Mucosa of rectum (tissue), 2 donors: ENCODE measurements at regions not wholly inside any gene's neighbourhood (a gene's known extent, or its start where the extent isn't known, plus 50 kb on each side); places are given as distances from the start of the nearest gene placed in this dataset.
"Not testable (repeated sequence)": the region's sequence is repeated elsewhere in the genome, so short reads cannot be mapped to it uniquely, and the experiment has no call there.

ENCODE experiments used
- H3K27ac ChIP-seq, 2 donors: one replicate each; pipeline ENCODE4 v1.7.0; 2013; ENCODE audit warnings: inconsistent platforms in 2 of 2, low read depth in 2 of 2, low read length in 2 of 2
- H3K27me3 ChIP-seq, 2 donors: one replicate each; pipeline ENCODE4 v1.7.0; 2013; ENCODE audit warnings: low read length in 2 of 2; ENCODE audit not compliant: control insufficient read depth in 2 of 2, insufficient read depth in 2 of 2
- H3K36me3 ChIP-seq, 2 donors: one replicate each; pipeline ENCODE4 v1.7.0; 2013; ENCODE audit warnings: low read length in 2 of 2; ENCODE audit not compliant: control insufficient read depth in 2 of 2, insufficient read depth in 2 of 2
- H3K4me1 ChIP-seq, 2 donors: one replicate each; pipeline ENCODE4 v1.7.0; 2013; ENCODE audit warnings: low read length in 2 of 2, mild to moderate bottlenecking in 1 of 2; ENCODE audit not compliant: control insufficient read depth in 2 of 2, insufficient read depth in 2 of 2
- H3K4me3 ChIP-seq, 2 donors: one replicate each; pipeline ENCODE4 v1.7.0; 2013; ENCODE audit warnings: low read length in 2 of 2
- H3K9ac ChIP-seq, 2 donors: one replicate each; pipeline ENCODE4 v1.7.0; 2013; ENCODE audit warnings: low read length in 2 of 2, low read depth in 1 of 2, mild to moderate bottlenecking in 1 of 2
- H3K9me3 ChIP-seq, 2 donors: one replicate each; pipeline ENCODE4 v1.7.0; 2013; ENCODE audit warnings: low read length in 2 of 2; ENCODE audit not compliant: control insufficient read depth in 2 of 2
- donor health status: healthy.
- donor health status: Normal muscosa, but diverticular disease.

DNA sequence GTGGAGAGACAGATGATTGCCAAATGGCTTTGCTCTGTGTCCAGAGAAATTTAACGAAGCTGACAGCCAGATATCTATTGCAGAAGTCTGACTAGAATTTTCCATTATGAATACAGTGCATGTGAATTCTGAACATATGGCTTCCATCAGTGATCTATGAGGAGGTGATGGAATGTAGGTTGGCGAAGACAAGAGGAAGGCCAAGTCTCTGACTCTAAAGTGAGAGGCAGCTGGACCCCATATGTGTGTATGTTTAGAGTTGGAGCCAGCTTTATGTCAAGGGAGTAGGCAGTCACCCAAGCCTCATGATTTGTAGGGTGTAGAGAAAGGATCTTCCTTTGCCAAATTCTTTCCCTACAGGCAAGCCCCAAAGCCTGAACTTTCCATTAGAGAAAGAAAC is 76.2 kb upstream of the TEX13D start:
- no peaks in the 10 kb centered on the region for H3K9me3 ChIP-seq
- no peak overlapping the region for H3K4me3 ChIP-seq
- H3K27ac ChIP-seq: no peak overlapping the region
- H3K27me3 ChIP-seq: no peaks in the 10 kb centered on the region
- peaks cover 0 to 2% of the 10 kb centered on the region in 2 donors for H3K4me1 ChIP-seq
- no peak overlapping the region for H3K9ac ChIP-seq
- H3K36me3 ChIP-seq: no peaks in the 10 kb centered on the region

DNA sequence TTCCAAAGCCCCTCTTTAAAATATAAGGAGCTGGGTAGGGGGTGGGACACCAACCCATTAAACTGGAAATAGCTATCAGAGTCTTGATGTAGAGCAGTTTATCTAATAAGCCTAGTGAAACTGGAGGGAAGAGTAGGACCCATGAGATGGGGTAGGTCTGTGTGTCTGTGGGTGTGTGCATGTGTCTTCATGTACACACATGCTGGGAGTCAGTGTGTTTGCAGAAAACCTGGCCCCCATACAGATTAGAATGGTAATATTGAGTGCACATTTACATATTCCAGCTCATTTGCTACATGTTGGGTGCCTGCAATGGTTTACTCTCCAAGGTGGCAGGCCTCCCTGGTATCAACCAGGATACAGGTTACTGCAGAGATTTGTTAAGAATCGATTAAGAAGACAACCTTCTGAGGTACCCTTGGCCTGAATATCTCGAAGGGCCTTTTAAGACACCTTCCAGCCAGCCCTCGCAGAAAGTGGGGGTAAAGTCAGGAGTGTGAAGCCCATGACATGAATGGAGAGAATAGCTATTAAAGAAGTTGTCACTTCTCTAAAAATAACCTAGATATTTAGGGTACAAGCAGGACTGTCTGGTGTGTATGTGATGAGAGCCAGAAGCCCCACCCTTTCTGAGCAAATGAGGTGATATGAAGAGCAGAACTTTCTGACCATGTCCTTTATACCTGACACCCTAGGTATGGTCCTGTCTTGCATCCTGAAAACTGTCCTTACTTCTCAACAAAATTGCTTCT is 75.7 kb upstream of the TEX13D start:
- no peak overlapping the region for H3K9ac ChIP-seq
- H3K4me3 ChIP-seq: no peak overlapping the region
- no peaks in the 10 kb centered on the region for H3K36me3 ChIP-seq
- no peak overlapping the region for H3K27ac ChIP-seq
- peaks cover 0 to 2% of the 10 kb centered on the region in 2 donors for H3K4me1 ChIP-seq
- H3K27me3 ChIP-seq: no peaks in the 10 kb centered on the region
- no peaks in the 10 kb centered on the region for H3K9me3 ChIP-seq

DNA sequence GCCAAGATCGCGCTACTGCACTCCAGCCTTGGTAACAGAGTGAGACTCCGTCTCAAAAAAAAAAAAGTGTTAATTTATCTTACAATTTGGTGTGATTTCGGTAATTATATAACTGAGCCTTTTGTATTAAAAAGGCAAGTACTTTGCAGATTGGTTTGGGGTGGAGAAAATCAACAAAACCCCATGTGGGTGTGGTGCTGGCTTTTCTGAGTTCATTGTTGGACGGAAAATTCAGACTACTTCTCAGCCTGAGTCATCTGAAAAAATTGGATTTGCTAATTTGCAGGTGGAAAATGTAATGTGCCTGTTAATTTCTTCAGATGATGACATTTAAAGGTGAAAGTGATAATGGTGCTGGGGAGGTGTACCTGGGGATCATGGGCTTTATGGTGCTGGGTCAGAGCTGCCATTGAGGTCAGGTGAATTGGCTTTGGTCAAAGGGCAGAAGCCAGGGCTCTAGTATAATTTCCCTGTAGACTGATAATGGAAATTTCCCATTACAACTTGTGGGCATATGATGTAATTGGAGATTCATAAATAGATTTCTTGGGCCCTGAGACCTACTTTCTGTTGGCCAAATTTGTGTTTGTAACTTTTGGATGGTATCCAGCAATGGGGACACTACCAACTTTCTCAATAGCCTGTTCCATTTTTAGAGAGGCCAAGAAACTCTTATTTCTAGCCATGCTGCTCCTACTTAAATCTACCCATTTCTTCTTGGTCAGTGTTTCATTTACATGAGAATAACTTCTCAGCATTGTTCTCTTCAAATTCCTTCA is 74.3 kb upstream of the TEX13D start:
- no peaks in the 10 kb centered on the region for H3K9me3 ChIP-seq
- no peak overlapping the region for H3K4me3 ChIP-seq
- no peaks in the 10 kb centered on the region for H3K27me3 ChIP-seq
- no peak overlapping the region for H3K27ac ChIP-seq
- H3K4me1 ChIP-seq: peaks cover 0 to 2% of the 10 kb centered on the region in 2 donors
- H3K9ac ChIP-seq: no peak overlapping the region
- H3K36me3 ChIP-seq: no peaks in the 10 kb centered on the region

DNA sequence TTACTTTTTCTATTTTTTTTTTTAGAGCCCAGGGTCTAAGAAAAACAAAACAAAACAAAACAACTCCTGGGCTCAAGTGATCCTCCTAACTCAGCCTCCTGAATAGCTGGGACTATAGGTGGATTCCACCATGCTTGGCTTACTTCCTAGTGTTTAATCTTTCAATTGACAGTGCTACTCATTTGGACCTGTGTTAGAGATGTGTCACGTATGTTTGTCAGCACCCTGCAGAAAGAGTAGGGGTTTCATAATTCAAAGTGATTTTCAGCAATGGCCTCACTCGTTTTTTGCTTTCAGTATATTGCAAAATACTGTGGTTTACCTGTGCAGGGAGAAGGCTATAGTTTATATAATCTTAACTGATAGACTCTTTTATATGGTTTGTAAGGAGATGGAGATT is 71.6 kb upstream of the TEX13D start:
- Histone ChIP-seq H3K4me1 (peaks cover 0 to 2% of the 10 kb centered on the region in 2 donors), H3K27me3 (no peaks in the 10 kb centered on the region), H3K9ac (no peak overlapping the region), H3K36me3 (no peaks in the 10 kb centered on the region), H3K27ac (no peak overlapping the region), H3K4me3 (no peak overlapping the region), H3K9me3 (no peaks in the 10 kb centered on the region)

DNA sequence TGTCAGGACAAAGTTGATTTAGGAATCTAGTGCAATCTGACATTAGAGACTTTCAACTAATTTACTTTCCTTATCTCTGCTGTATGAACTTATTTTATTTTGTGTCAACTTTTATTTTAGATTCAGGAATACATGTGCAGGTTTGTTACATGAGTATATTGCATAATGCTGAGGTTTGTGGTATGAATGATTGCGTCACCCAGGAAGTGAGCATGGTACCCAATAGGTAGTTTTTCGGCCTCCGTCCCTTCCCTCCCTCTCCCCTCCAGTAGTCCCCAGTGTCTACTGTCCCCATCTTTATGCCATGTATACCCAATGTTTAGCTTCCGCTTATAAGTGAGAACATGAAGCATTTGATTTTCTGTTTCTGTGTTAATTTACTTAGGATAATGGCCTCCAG is 68.7 kb upstream of the TEX13D start:
- Histone ChIP-seq H3K9me3 (no peaks in the 10 kb centered on the region), H3K9ac (no peak overlapping the region), H3K4me3 (no peak overlapping the region), H3K4me1 (no peaks in the 10 kb centered on the region), H3K27ac (no peak overlapping the region), H3K36me3 (no peaks in the 10 kb centered on the region), H3K27me3 (no peaks in the 10 kb centered on the region)

DNA sequence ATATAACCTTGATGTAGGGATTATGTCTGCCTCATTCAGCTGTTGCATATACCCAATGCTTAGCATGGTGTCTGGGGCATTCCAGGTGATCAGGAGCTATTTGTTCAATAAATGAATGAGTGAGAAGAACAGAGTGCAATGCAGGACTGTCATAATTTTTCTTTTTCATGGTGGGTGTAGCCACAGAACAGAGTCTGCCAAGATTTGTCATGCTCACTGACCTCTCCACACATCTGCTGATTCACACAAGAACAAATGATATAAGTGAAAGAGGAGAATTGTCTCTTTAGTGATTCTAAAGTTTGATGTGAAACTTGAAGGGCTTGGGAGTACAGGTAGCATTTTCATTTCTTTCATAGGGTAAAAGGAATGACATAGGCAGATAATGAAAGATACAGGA is 64.4 kb upstream of the TEX13D start:
- H3K4me1 ChIP-seq: no peaks in the 10 kb centered on the region
- H3K4me3 ChIP-seq: no peak overlapping the region
- no peaks in the 10 kb centered on the region for H3K27me3 ChIP-seq
- H3K27ac ChIP-seq: no peak overlapping the region
- no peak overlapping the region for H3K9ac ChIP-seq
- H3K9me3 ChIP-seq: no peaks in the 10 kb centered on the region
- no peaks in the 10 kb centered on the region for H3K36me3 ChIP-seq

DNA sequence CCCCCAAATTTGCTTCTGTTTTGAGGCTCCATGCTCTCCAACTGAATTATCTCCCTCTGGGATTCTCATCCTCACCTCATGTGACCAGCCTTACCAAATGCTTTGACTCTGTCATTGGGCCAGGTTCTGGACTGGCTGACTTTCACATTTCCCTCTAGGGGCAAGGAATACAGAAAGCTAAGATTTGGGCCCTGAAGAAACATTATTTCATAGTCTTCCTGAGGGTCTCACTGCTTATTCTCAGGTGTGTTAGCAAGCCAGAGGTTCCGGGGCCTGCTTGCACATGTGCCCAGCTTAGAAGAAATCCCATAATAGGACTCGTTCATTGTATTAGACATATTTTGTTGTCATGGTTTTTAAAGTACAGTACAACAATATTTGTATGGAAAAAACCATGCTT is 62.6 kb upstream of the TEX13D start:
- H3K27ac ChIP-seq: no peak overlapping the region
- H3K36me3 ChIP-seq: no peaks in the 10 kb centered on the region
- H3K9me3 ChIP-seq: no peaks in the 10 kb centered on the region

DNA sequence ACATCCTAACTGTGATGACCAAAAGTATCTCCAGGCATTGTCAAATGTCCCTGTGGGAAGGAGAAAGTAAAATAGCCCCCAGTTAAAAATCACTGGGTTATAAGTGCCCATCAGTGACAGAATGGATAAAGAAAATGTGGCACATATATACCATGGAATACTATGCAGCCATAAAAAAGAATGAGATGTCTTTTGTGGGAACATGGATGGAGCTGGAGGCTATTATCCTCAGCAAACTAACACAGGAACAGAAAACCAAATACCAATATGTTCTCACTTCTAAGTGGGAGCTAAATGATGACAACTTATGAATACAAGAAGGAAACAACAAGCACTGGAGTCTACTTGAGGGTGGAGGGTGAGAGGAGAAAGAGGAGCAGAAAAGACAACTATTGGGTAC is 60.9 kb upstream of the TEX13D start:
- not testable (repeated sequence) for H3K4me1 ChIP-seq, H3K27ac ChIP-seq, H3K36me3 ChIP-seq, H3K4me3 ChIP-seq, H3K9me3 ChIP-seq, H3K9ac ChIP-seq, H3K27me3 ChIP-seq

More for the DNA sequence above, 62.6 kb upstream of the TEX13D start:
- Histone ChIP-seq H3K4me1 (no peaks in the 10 kb centered on the region), H3K27me3 (no peaks in the 10 kb centered on the region), H3K4me3 (no peak overlapping the region), H3K9ac (no peak overlapping the region)

DNA sequence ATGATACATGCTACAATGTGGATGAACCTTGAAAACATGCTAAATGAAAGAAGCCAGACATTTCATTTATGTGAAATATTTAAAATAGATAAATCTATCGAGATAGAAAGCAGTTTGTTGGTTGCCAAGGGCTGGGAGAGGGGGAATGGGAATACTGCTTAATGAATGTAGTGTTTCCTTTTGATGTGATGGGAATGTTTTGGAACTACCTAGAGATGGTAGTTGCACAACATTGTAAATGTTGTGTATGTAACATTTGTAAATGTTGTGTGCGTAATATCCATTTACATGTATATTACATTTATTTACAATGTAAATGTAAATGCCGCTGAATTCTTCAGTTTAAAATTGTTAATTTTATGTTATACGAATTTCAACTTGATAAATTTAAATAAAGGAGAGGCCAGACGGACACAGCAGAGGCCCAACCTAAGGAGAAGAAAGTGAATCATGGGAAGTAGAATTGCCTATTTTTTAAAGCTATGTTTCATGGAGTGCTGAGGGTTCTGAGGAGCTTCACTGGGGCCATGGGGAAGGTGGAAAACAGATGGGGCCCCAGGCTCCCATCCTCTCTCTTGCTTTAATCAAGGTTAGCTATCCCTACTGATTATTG is 60.0 kb upstream of the TEX13D start:
- H3K4me3 ChIP-seq: no peak overlapping the region
- H3K36me3 ChIP-seq: no peaks in the 10 kb centered on the region
- H3K9me3 ChIP-seq: no peaks in the 10 kb centered on the region
- no peak overlapping the region for H3K27ac ChIP-seq
- no peak overlapping the region for H3K9ac ChIP-seq
- no peaks in the 10 kb centered on the region for H3K27me3 ChIP-seq
- no peaks in the 10 kb centered on the region for H3K4me1 ChIP-seq

DNA sequence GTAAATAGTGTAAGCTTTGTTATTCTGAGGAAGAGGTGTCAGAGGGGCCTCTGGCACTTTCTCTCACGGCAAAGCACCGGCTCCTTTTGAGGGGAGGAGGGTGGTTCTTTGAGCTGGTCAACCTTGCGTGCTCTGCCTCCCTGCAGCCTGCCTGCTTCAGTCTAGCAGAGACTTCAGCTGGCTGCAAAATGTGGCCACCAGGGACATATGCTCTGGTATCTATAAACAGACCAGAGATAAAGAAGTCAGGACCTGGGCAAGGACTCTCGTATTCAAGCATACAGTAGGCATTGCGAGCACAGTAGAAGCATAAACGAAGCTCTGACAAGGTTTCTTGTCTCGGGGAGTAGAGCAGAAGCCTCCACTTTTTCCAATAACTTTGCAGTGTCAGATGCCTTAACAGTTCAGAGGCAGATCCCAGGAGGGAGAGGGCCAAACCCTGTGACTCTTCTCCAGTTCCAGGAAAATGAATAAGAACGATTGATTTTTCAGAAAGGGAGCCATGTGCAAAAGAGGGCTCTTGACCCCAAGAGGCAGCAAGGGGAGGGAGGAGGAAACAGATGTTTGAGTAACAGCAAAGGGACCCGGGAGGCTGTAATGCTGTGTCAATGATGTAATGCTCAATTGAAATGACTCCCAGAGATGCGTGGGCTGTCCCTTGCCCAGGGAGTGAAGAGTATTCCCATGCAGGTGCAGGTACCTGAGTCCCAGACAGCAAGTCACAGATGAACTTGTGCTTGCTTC is 57.9 kb upstream of the TEX13D start:
- H3K27ac ChIP-seq: no peak overlapping the region

More for the DNA sequence above, 57.9 kb upstream of the TEX13D start:
- Histone ChIP-seq H3K4me3 (no peak overlapping the region), H3K9ac (no peak overlapping the region), H3K27me3 (no peaks in the 10 kb centered on the region), H3K36me3 (no peaks in the 10 kb centered on the region), H3K9me3 (no peaks in the 10 kb centered on the region), H3K4me1 (no peaks in the 10 kb centered on the region)
